Panc1 (cell line): ENCODE measurements at regions not wholly inside any gene's neighbourhood (a gene's known extent, or its start where the extent isn't known, plus 50 kb on each side); places are given as distances from the start of the nearest gene placed in this dataset.
A peak's percentile ranks its signal among the peaks of the same experiment; 100 is the strongest.

Experiments used
- ATAC-seq: fragments of 200-7000 bp; cut with Tn5 transposase; 2 replicates; pipeline ENCODE4 v1.9.1; 2020; ENCODE audit warnings: mild to moderate bottlenecking, moderate library complexity
- BruUV-seq: library from RNA; stranded (reverse); fragments of 400-500 nt; replicated peaks from 2 replicates; lab custom pipeline; 2021; lab: Mats Ljungman, UMichigan
- CTCF ChIA-PET: fragments of 300-600 bp; sonication (Branson Sonifier 250); formaldehyde crosslinking; loops from one replicate; lab custom pipeline; 2022; ENCODE audit warnings: antibody characterized with exemption; lab: Charles Lee
- POLR2A ChIA-PET: fragments of 300-600 bp; sonication (Branson Sonifier 250); formaldehyde crosslinking; loops from one replicate; lab custom pipeline; 2022; ENCODE audit warnings: antibody characterized with exemption; lab: Charles Lee
- DNase-seq: peaks from one replicate; pipeline ENCODE4 v3.0.0-alpha.2; 2010; ENCODE audit warnings: low read depth, low spot score
- H3K27ac ChIP-seq: 2 replicates; pipeline ENCODE4 v1.5.1; 2011; ENCODE audit warnings: mild to moderate bottlenecking, low read length, inconsistent platforms
- H3K27me3 ChIP-seq: fragments of 200-500 bp; sonication (Bioruptor generic); 2 replicates; pipeline ENCODE4 v1.6.0; 2014; ENCODE audit warnings: low read length, inconsistent platforms; ENCODE audit not compliant: control insufficient read depth, insufficient read depth
- H3K36me3 ChIP-seq: fragments of 200-500 bp; sonication (Bioruptor generic); 2 replicates; pipeline ENCODE4 v1.5.1; 2014; ENCODE audit warnings: inconsistent platforms, mild to moderate bottlenecking, low read length, moderate library complexity; ENCODE audit not compliant: control insufficient read depth, insufficient read depth
- H3K4me1 ChIP-seq: 2 replicates; pipeline ENCODE4 v1.5.1; 2011; ENCODE audit warnings: inconsistent platforms, mild to moderate bottlenecking, low read length, moderate library complexity; ENCODE audit not compliant: control insufficient read depth, insufficient read depth
- H3K4me3 ChIP-seq, 2 experiments: 2 replicates each; pipeline ENCODE4 v1.5.1; 2011 to 2012; ENCODE audit warnings: low read depth in 2 of 2, low read length in 2 of 2, mild to moderate bottlenecking in 2 of 2, inconsistent platforms in 1 of 2, moderate library complexity in 1 of 2
- H3K9me3 ChIP-seq: fragments of 200-500 bp; sonication (Bioruptor generic); 2 replicates; pipeline ENCODE4 v1.5.1; 2014; ENCODE audit warnings: low read depth, mild to moderate bottlenecking, inconsistent platforms, low read length, moderate library complexity; ENCODE audit not compliant: control insufficient read depth, insufficient read depth
- CTCF ChIP-seq: fragments of 450-650 bp; IDR thresholded peaks from 2 replicates; pipeline ENCODE4 v1.5.1; 2017; ENCODE audit warnings: mild to moderate bottlenecking
- REST ChIP-seq, 2 experiments: IDR thresholded peaks; 2 replicates each; pipeline ENCODE4 v1.6.1; 2011 to 2012; ENCODE audit warnings: low read depth in 2 of 2, control low read depth in 1 of 2, low read length in 1 of 2, mild to moderate bottlenecking in 1 of 2, moderate library complexity in 1 of 2; ENCODE audit not compliant: insufficient read depth in 1 of 2
- SIN3A ChIP-seq: IDR thresholded peaks from 2 replicates; pipeline ENCODE4 v1.6.1; 2012; ENCODE audit warnings: low read depth, mild to moderate bottlenecking, low read length, moderate library complexity, borderline replicate concordance; ENCODE audit not compliant: insufficient read depth
- in situ Hi-C: cut with HindIII; loops from 2 replicates; pipeline ENCODE4 v1.10.0; 2016; ENCODE audit warnings: low sequenced_read_pairs, low pct_unique_long_range_greater_than_20kb
- intact Hi-C: fragments of 100-400 bp; cut with micrococcal nuclease; formaldehyde crosslinking; loops from one replicate; pipeline ENCODE4 v1.10.0; 2022; ENCODE audit not compliant: unreplicated experiment

- no peaks in the 10 kb centered on the region for H3K36me3 ChIP-seq
- no peak for ATAC-seq
- POLR2A ChIA-PET = no interaction called here
- peaks cover 11% of the 10 kb centered on the region for H3K27me3 ChIP-seq
- H3K4me1 ChIP-seq = no peaks in the 10 kb centered on the region
- no peak overlapping the region for H3K27ac ChIP-seq
- CTCF ChIA-PET = no interaction called here
- H3K9me3 ChIP-seq = no peaks in the 10 kb centered on the region
- in situ Hi-C loops (no loop called here), intact Hi-C loops (loop anchor here (10.0 kb wide), 1 partner anchor 97 kb away; no protein-coding TSS in a partner anchor)
- no peak for DNase-seq
- no peak overlapping the region for H3K4me3 ChIP-seq
- no TSS peak for BruUV-seq
- TF ChIP-seq CTCF (peak; percentile 41; the same call in 1 of the 2 replicates), REST (IDR thresholded peaks at IDR 0.05; ENCODE audit: insufficient read depth in 1 of 2, low read depth in 2 of 2, low read length in 1 of 2) (no peak)
These were observed 160.7 kb upstream of the LMO4 start for GRCh38 chr1:87167848-87168525.

- DNase-seq (no peak), ATAC-seq (no peak)
- Histone ChIP-seq H3K27ac (no peak overlapping the region), H3K4me1 (no peaks in the 10 kb centered on the region), H3K36me3 (no peaks in the 10 kb centered on the region), H3K9me3 (no peaks in the 10 kb centered on the region), H3K4me3 (no peak overlapping the region), H3K27me3 (peaks cover 16% of the 10 kb centered on the region)
- ChIA-PET POLR2A (no interaction called here), CTCF (no interaction called here)
- intact Hi-C loops (loop anchor here (10.0 kb wide), 1 partner anchor 95 kb away; no protein-coding TSS in a partner anchor), in situ Hi-C loops (no loop called here)
- BruUV-seq = no TSS peak
- TF ChIP-seq CTCF (no peak), SIN3A (no peak)
These were observed 159.3 kb upstream of the LMO4 start for GRCh38 chr1:87169263-87169910.
